ENCODE measurements at regions not wholly inside any gene's neighbourhood (a gene's known extent, or its start where the extent isn't known, plus 50 kb on each side); places are given as distances from the start of the nearest gene placed in this dataset.

GRCh38 chr18:38635709-38636430 lies 1070.3 kb upstream of the CELF4 start:
- no peak for DNase-seq (ENCODE audit: low read depth, low spot score)

- DNase-seq (ENCODE audit: low read depth, low spot score), result no peak
Observed at GRCh38 chr18:38634117-38634516, 1068.5 kb upstream of the CELF4 start.

- DNase-seq (ENCODE audit: low read depth, low spot score), result no peak
Observed at GRCh38 chr18:38633333-38633732, 1067.7 kb upstream of the CELF4 start.

DNA sequence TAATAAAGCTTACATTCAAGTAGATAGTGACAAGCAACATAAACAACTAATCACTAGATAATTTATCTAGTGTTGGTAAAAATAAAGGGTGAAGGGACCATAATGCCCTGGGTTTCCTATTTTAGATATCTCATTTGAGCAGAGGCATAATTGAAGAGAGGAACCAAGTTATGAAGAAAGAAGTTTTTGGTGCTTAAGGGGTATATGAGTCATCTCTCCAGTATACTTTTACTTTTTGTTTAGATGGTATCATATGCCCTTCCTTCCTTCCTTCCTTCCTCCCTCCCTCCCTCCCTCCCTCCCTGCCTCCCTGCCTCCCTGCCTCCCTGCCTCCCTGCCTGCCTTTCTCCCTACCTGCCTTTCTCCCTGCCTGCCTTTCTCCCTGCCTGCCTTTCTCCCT lies 1053.5 kb upstream of the CELF4 start:
- DNase-seq (ENCODE audit: low read depth, low spot score), result no peak

DNA sequence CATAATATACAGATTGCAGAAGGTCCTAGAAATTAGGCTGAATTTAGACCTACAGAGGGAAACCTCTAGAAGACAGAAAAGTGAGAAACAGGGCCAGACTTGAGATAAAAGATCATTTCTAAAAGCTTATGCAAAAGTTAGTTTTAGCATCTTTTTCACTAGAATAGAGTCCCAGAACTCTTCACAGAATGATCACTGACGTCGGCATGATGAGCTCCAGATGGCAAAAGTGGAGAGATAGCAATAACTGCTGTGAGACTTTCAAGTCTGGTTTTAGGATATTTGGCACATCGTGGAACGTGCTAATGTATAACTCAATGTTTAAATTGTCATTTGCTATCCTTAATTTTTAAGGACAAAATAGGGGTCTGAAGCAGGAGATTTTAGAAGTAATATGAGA lies 1050.7 kb upstream of the CELF4 start:
- no peak for DNase-seq (ENCODE audit: low read depth, low spot score)

- DNase-seq (ENCODE audit: low read depth, low spot score), result no peak
Observed at GRCh38 chr18:38612904-38613303, 1047.3 kb upstream of the CELF4 start.

GRCh38 chr18:38611036-38611964 lies 1045.7 kb upstream of the CELF4 start:
- no peak for DNase-seq (ENCODE audit: low read depth, low spot score)

GRCh38 chr18:38606841-38607240 lies 1041.2 kb upstream of the CELF4 start:
- no peak for DNase-seq (ENCODE audit: low read depth, low spot score)

GRCh38 chr18:38602341-38602740 lies 1036.7 kb upstream of the CELF4 start:
- no peak for DNase-seq (ENCODE audit: low read depth, low spot score)

- no peak for DNase-seq (ENCODE audit: low read depth, low spot score)
Observed at GRCh38 chr18:38587571-38587970, 1022.0 kb upstream of the CELF4 start.

DNA sequence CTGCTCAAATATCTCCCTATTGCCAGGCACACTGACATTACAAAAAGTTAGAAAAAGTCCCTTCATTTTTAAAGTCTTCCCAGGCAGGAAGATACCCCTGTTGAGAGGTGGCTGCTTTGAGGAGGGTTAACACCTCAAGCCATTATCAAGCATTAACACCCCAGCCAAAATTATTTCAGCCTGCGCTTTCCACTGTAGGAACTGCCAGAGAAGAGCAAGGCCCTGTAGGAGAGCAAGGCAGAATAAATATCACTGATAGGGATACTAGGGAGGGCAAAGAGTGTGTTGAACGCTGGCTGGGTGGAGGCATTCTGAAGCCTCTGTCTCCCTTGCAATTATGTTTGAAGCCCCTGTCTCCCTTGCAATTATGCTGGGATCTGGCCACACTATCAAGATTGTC lies 1020.7 kb upstream of the CELF4 start:
- no peak for DNase-seq (ENCODE audit: low read depth, low spot score)

DNA sequence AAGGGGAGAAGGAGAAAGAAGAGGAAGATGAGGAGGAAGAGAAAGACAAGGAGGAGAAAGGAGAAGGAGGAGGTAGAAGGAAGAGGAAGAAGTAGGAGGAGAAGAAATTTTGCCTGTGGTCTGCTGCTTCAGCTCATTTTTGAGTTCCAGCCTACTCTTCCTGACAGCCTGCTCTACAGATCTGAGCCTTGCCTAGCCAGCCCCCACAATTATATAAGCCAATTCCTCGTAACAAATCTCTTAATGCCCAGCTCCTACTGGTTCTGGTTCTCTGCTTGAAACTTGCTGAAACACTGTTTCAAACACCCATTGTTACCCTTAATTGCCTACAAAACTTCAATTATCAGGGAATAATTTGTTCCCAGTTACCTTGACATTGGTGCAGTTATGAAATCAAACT lies 1014.2 kb upstream of the CELF4 start:
- DNase-seq (ENCODE audit: low read depth, low spot score), result no peak

- DNase-seq (ENCODE audit: low read depth, low spot score), result no peak
Observed at GRCh38 chr18:38576916-38577315, 1011.3 kb upstream of the CELF4 start.

GRCh38 chr18:38576349-38576748 lies 1010.8 kb upstream of the CELF4 start:
- no peak for DNase-seq (ENCODE audit: low read depth, low spot score)

- DNase-seq (ENCODE audit: low read depth, low spot score), result no peak
Observed at GRCh38 chr18:38575648-38576047, 1010.0 kb upstream of the CELF4 start.

- no peak for DNase-seq (ENCODE audit: low read depth, low spot score)
Observed at GRCh38 chr18:38575023-38575422, 1009.4 kb upstream of the CELF4 start.

GRCh38 chr18:38572554-38573111 lies 1007.0 kb upstream of the CELF4 start:
- DNase-seq (ENCODE audit: low read depth, low spot score), result no peak

GRCh38 chr18:38571651-38572050 lies 1006.1 kb upstream of the CELF4 start:
- no peak for DNase-seq (ENCODE audit: low read depth, low spot score)

GRCh38 chr18:38565513-38565912 lies 999.9 kb upstream of the CELF4 start:
- DNase-seq (ENCODE audit: low read depth, low spot score), result no peak

GRCh38 chr18:38563396-38563980 lies 997.9 kb upstream of the CELF4 start:
- no peak for DNase-seq (ENCODE audit: low read depth, low spot score)

DNA sequence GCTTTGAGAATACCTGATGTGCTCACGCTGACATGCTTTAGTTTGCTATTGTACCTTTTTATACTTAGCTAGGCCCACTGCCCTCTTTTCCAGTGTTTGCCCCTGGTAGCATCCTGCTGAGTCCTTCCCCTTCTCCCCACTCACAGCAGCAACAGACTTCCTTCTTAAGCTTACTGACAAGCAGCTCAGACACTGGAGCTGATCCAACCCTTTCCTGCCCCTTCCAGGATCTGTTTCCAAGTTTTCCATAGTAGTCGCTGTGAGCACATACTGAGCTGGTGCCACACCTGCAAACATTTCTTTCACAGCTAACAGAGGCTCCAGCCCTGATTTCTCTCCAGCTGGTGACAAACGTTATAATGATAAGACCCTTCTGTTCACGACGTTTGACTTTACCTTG lies 991.4 kb upstream of the CELF4 start:
- no peak for DNase-seq (ENCODE audit: low read depth, low spot score)

- DNase-seq (ENCODE audit: low read depth, low spot score), result no peak
Observed at GRCh38 chr18:38552732-38553321, 987.2 kb upstream of the CELF4 start.
